ENCODE measurements at regions not wholly inside any gene's neighbourhood (a gene's known extent, or its start where the extent isn't known, plus 50 kb on each side); places are given as distances from the start of the nearest gene placed in this dataset.
"Not testable (repeated sequence)": the region's sequence is repeated elsewhere in the genome, so short reads cannot be mapped to it uniquely, and the experiment has no call there.

DNA sequence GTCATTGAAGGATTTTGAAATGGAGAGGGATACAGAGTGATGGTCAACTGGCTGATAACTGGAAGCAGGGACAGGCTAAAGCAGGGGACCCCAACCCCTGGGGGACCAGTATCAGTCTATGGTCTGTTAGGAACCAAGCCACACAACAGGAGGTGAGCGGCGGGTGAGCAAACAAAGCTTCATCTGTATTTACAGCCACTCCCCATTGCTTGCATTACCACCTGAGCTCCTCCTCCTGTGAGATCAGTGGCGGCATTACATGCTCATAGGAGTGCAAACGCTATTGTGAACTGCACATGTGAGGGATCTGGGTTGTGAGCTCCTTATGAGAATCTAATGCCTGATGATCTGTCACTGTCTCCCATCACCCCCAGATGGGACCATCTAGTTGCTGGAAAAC, 407.9 kb downstream of the BUD13 start:
- TF ChIP-seq, protein P1, sequence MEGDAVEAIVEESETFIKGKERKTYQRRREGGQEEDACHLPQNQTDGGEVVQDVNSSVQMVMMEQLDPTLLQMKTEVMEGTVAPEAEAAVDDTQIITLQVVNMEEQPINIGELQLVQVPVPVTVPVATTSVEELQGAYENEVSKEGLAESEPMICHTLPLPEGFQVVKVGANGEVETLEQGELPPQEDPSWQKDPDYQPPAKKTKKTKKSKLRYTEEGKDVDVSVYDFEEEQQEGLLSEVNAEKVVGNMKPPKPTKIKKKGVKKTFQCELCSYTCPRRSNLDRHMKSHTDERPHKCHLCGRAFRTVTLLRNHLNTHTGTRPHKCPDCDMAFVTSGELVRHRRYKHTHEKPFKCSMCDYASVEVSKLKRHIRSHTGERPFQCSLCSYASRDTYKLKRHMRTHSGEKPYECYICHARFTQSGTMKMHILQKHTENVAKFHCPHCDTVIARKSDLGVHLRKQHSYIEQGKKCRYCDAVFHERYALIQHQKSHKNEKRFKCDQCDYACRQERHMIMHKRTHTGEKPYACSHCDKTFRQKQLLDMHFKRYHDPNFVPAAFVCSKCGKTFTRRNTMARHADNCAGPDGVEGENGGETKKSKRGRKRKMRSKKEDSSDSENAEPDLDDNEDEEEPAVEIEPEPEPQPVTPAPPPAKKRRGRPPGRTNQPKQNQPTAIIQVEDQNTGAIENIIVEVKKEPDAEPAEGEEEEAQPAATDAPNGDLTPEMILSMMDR (IDR thresholded peaks at IDR 0.05): not testable (repeated sequence)
- TF ChIP-seq POLR2A (IDR thresholded peaks at IDR 0.05): not testable (repeated sequence)
